Spinal cord (tissue), 9 donors: ENCODE measurements at regions not wholly inside any gene's neighbourhood (a gene's known extent, or its start where the extent isn't known, plus 50 kb on each side); places are given as distances from the start of the nearest gene placed in this dataset.
"Not testable (repeated sequence)": the region's sequence is repeated elsewhere in the genome, so short reads cannot be mapped to it uniquely, and the experiment has no call there.

Experiments
- DNase-seq, 6 donors: peaks; one replicate each; pipeline versions ENCODE4 v3.0.0 to v3.0.0-alpha.2; 2013 to 2015; ENCODE audit warnings: low spot score in 6 of 6, low read depth in 4 of 6
- H3K27ac ChIP-seq: one replicate; pipeline ENCODE4 v1.5.1; 2013; ENCODE audit warnings: low read depth, low read length, control low read depth
- H3K27me3 ChIP-seq: one replicate; pipeline ENCODE4 v1.6.1; 2013; ENCODE audit warnings: low read length; ENCODE audit not compliant: control insufficient read depth, insufficient read depth
- H3K36me3 ChIP-seq: one replicate; pipeline ENCODE4 v1.6.1; 2013; ENCODE audit warnings: low read length; ENCODE audit not compliant: control insufficient read depth, insufficient read depth
- H3K4me1 ChIP-seq: one replicate; pipeline ENCODE4 v1.6.1; 2013; ENCODE audit warnings: low read length; ENCODE audit not compliant: control insufficient read depth, insufficient read depth
- H3K4me3 ChIP-seq: one replicate; pipeline ENCODE4 v1.5.1; 2013; ENCODE audit warnings: low read depth, low read length, control low read depth
- H3K9me3 ChIP-seq: one replicate; pipeline ENCODE4 v1.6.1; 2013; ENCODE audit warnings: low read length; ENCODE audit not compliant: control insufficient read depth, insufficient read depth
- whole genome bisulfite sequencing: methylation state at CpG from one replicate; pipeline ENCODE4 v1.1.5; 2013; ENCODE audit warnings: missing lambda C conversion rate; ENCODE audit not compliant: insufficient coverage; 5-methylcytosine and 5-hydroxymethylcytosine counted together
- donor health status: healthy.

- Histone ChIP-seq H3K4me3 (no peak overlapping the region), H3K36me3 (no peaks in the 10 kb centered on the region), H3K9me3 (peaks cover 3% of the 10 kb centered on the region), H3K27ac (no peak overlapping the region), H3K4me1 (no peaks in the 10 kb centered on the region), H3K27me3 (no peaks in the 10 kb centered on the region)
- DNase-seq: no peak
- WGBS: no CpG with 5 or more reads among the region's 1 CpG
These were observed 580.2 kb upstream of the PTPRD start for GRCh38 chr9:11192993-11193392.

GRCh38 chr9:11194246-11194645 is 581.4 kb upstream of the PTPRD start:
- WGBS: no CpG with 5 or more reads among the region's 1 CpG

GRCh38 chr9:11196840-11197365 is 584.1 kb upstream of the PTPRD start:
- not testable (repeated sequence) for H3K27ac ChIP-seq, H3K27me3 ChIP-seq, DNase-seq, H3K9me3 ChIP-seq, H3K4me1 ChIP-seq, H3K4me3 ChIP-seq, H3K36me3 ChIP-seq
- 94% methylated on average over 20 of the region's 22 CpGs for WGBS

More at GRCh38 chr9:11194246-11194645, 581.4 kb upstream of the PTPRD start:
- peak in 2 of 6 donors; percentile 42 to 80 for DNase-seq
- no peak overlapping the region for H3K4me3 ChIP-seq
- no peaks in the 10 kb centered on the region for H3K27me3 ChIP-seq
- H3K27ac ChIP-seq: no peak overlapping the region
- no peaks in the 10 kb centered on the region for H3K36me3 ChIP-seq
- no peaks in the 10 kb centered on the region for H3K9me3 ChIP-seq
- H3K4me1 ChIP-seq: no peaks in the 10 kb centered on the region

GRCh38 chr9:11199335-11199734 is 586.5 kb upstream of the PTPRD start:
- Histone ChIP-seq H3K4me3 (no peak overlapping the region), H3K9me3 (no peaks in the 10 kb centered on the region), H3K4me1 (no peaks in the 10 kb centered on the region), H3K36me3 (no peaks in the 10 kb centered on the region), H3K27me3 (no peaks in the 10 kb centered on the region), H3K27ac (no peak overlapping the region)
- WGBS: 30% methylated on average over 2 of the region's 2 CpGs
- peak in 2 of 6 donors; percentile 5 to 55 for DNase-seq

GRCh38 chr9:11204521-11204920 is 591.7 kb upstream of the PTPRD start:
- Histone ChIP-seq H3K36me3 (no peaks in the 10 kb centered on the region), H3K4me3 (no peak overlapping the region), H3K9me3 (no peaks in the 10 kb centered on the region), H3K4me1 (no peaks in the 10 kb centered on the region), H3K27me3 (no peaks in the 10 kb centered on the region), H3K27ac (no peak overlapping the region)
- DNase-seq: no peak
- 86% methylated on average over 2 of the region's 3 CpGs for WGBS

GRCh38 chr9:11206925-11207324 is 594.1 kb upstream of the PTPRD start:
- no peak for DNase-seq
- H3K36me3 ChIP-seq: no peaks in the 10 kb centered on the region
- no peaks in the 10 kb centered on the region for H3K27me3 ChIP-seq
- no peaks in the 10 kb centered on the region for H3K4me1 ChIP-seq
- no peak overlapping the region for H3K4me3 ChIP-seq
- no peak overlapping the region for H3K27ac ChIP-seq
- no peaks in the 10 kb centered on the region for H3K9me3 ChIP-seq

GRCh38 chr9:11233696-11234095 is 620.9 kb upstream of the PTPRD start:
- H3K4me1 ChIP-seq: no peaks in the 10 kb centered on the region
- H3K27ac ChIP-seq: no peak overlapping the region
- no peaks in the 10 kb centered on the region for H3K27me3 ChIP-seq
- DNase-seq: no peak
- no peaks in the 10 kb centered on the region for H3K9me3 ChIP-seq
- 100% methylated on average over 1 of the region's 1 CpG for WGBS
- no peaks in the 10 kb centered on the region for H3K36me3 ChIP-seq
- no peak overlapping the region for H3K4me3 ChIP-seq

- Histone ChIP-seq H3K36me3 (no peaks in the 10 kb centered on the region), H3K27me3 (no peaks in the 10 kb centered on the region), H3K9me3 (no peaks in the 10 kb centered on the region), H3K27ac (no peak overlapping the region), H3K4me3 (no peak overlapping the region), H3K4me1 (no peaks in the 10 kb centered on the region)
- WGBS: 100% methylated on average over 1 of the region's 2 CpGs
- DNase-seq: no peak
These were observed 622.3 kb upstream of the PTPRD start for GRCh38 chr9:11235061-11235460.

- DNase-seq: no peak
- Histone ChIP-seq H3K36me3 (no peaks in the 10 kb centered on the region), H3K27ac (no peak overlapping the region), H3K4me3 (no peak overlapping the region), H3K4me1 (no peaks in the 10 kb centered on the region), H3K27me3 (no peaks in the 10 kb centered on the region), H3K9me3 (no peaks in the 10 kb centered on the region)
- WGBS: no CpG with 5 or more reads among the region's 1 CpG
These were observed 629.0 kb upstream of the PTPRD start for GRCh38 chr9:11241779-11242178.

GRCh38 chr9:11257992-11258391 is 645.2 kb upstream of the PTPRD start:
- no CpG with 5 or more reads among the region's 1 CpG for WGBS

More at GRCh38 chr9:11257992-11258391, 645.2 kb upstream of the PTPRD start:
- no peaks in the 10 kb centered on the region for H3K9me3 ChIP-seq
- no peak overlapping the region for H3K27ac ChIP-seq
- H3K27me3 ChIP-seq: no peaks in the 10 kb centered on the region
- no peaks in the 10 kb centered on the region for H3K4me1 ChIP-seq
- H3K4me3 ChIP-seq: no peak overlapping the region
- H3K36me3 ChIP-seq: no peaks in the 10 kb centered on the region
- no peak for DNase-seq
